ENCODE measurements at regions not wholly inside any gene's neighbourhood (a gene's known extent, or its start where the extent isn't known, plus 50 kb on each side); places are given as distances from the start of the nearest gene placed in this dataset.
A peak's percentile ranks its signal among the peaks of the same experiment; 100 is the strongest.

GRCh38 chr3:109210501-109210900 is 74.0 kb downstream of the C3orf85 start:
- no peak overlapping the region for H3K4me3 ChIP-seq (ENCODE audit: low read length, poor library complexity, severe bottlenecking)
- H3K9ac ChIP-seq (ENCODE audit: low read depth, low read length, poor library complexity, severe bottlenecking), result no peak overlapping the region
- no peaks in the 10 kb centered on the region for H3K79me2 ChIP-seq (ENCODE audit: insufficient read depth, low read length)
- no peaks in the 10 kb centered on the region for H3K9me3 ChIP-seq (ENCODE audit: insufficient read depth, low read depth, low read length)
- H3K4me1 ChIP-seq (ENCODE audit: insufficient read depth, low read length, poor library complexity, severe bottlenecking), result no peaks in the 10 kb centered on the region
- no peak overlapping the region for H2AFZ ChIP-seq (ENCODE audit: low read length)
- H3K4me2 ChIP-seq (ENCODE audit: low read depth, low read length, poor library complexity, severe bottlenecking), result no peak overlapping the region
- no peaks in the 10 kb centered on the region for H3F3A ChIP-seq (ENCODE audit: low read depth)
- no peaks in the 10 kb centered on the region for H3K9me2 ChIP-seq (replicated peaks; ENCODE audit: low read depth, low read length)
- no peaks in the 10 kb centered on the region for H4K20me1 ChIP-seq (ENCODE audit: insufficient read depth, low read length, poor library complexity, severe bottlenecking)
- H3K36me3 ChIP-seq (ENCODE audit: insufficient read depth, low read length), result no peaks in the 10 kb centered on the region
- H3K27me3 ChIP-seq (ENCODE audit: insufficient read depth, low read length, poor library complexity, severe bottlenecking), result no peaks in the 10 kb centered on the region
- TF ChIP-seq EZH2phosphoT487 (IDR thresholded peaks at IDR 0.05; ENCODE audit: borderline replicate concordance), result no peak
- no peak for TF ChIP-seq CTCF (conservative IDR thresholded peaks at IDR 0.05; ENCODE audit: low read length)

- no peaks in the 10 kb centered on the region for H3K36me3 ChIP-seq (ENCODE audit: insufficient read depth, low read length)
- no peaks in the 10 kb centered on the region for H4K20me1 ChIP-seq (ENCODE audit: insufficient read depth, low read length, poor library complexity, severe bottlenecking)
- no peaks in the 10 kb centered on the region for H3F3A ChIP-seq (ENCODE audit: low read depth)
- H3K9ac ChIP-seq (ENCODE audit: low read depth, low read length, poor library complexity, severe bottlenecking), result no peak overlapping the region
- no peaks in the 10 kb centered on the region for H3K79me2 ChIP-seq (ENCODE audit: insufficient read depth, low read length)
- H2AFZ ChIP-seq (ENCODE audit: low read length), result no peak overlapping the region; the same call in 1 of the 2 replicates
- no peaks in the 10 kb centered on the region for H3K9me2 ChIP-seq (replicated peaks; ENCODE audit: low read depth, low read length)
- TF ChIP-seq CTCF (conservative IDR thresholded peaks at IDR 0.05; ENCODE audit: low read length) (no peak), EZH2phosphoT487 (IDR thresholded peaks at IDR 0.05; ENCODE audit: borderline replicate concordance) (no peak)
- H3K27me3 ChIP-seq (ENCODE audit: insufficient read depth, low read length, poor library complexity, severe bottlenecking), result no peaks in the 10 kb centered on the region
- H3K9me3 ChIP-seq (ENCODE audit: insufficient read depth, low read depth, low read length), result no peaks in the 10 kb centered on the region
- H3K4me2 ChIP-seq (ENCODE audit: low read depth, low read length, poor library complexity, severe bottlenecking), result no peak overlapping the region
- H3K4me3 ChIP-seq (ENCODE audit: low read length, poor library complexity, severe bottlenecking), result no peak overlapping the region
- no peaks in the 10 kb centered on the region for H3K4me1 ChIP-seq (ENCODE audit: insufficient read depth, low read length, poor library complexity, severe bottlenecking)
Measured at GRCh38 chr3:109211941-109212340, 75.4 kb downstream of the C3orf85 start.

GRCh38 chr3:109213321-109213720 is 76.8 kb downstream of the C3orf85 start:
- H3F3A ChIP-seq (ENCODE audit: low read depth), result no peaks in the 10 kb centered on the region
- no peaks in the 10 kb centered on the region for H3K79me2 ChIP-seq (ENCODE audit: insufficient read depth, low read length)
- TF ChIP-seq CTCF (conservative IDR thresholded peaks at IDR 0.05; ENCODE audit: low read length) (no peak), EZH2phosphoT487 (IDR thresholded peaks at IDR 0.05; ENCODE audit: borderline replicate concordance) (no peak)
- H3K9ac ChIP-seq (ENCODE audit: low read depth, low read length, poor library complexity, severe bottlenecking), result no peak overlapping the region
- H3K9me2 ChIP-seq (replicated peaks; ENCODE audit: low read depth, low read length), result no peaks in the 10 kb centered on the region
- H3K27me3 ChIP-seq (ENCODE audit: insufficient read depth, low read length, poor library complexity, severe bottlenecking), result no peaks in the 10 kb centered on the region
- H3K36me3 ChIP-seq (ENCODE audit: insufficient read depth, low read length), result no peaks in the 10 kb centered on the region
- H4K20me1 ChIP-seq (ENCODE audit: insufficient read depth, low read length, poor library complexity, severe bottlenecking), result no peaks in the 10 kb centered on the region
- H3K4me3 ChIP-seq (ENCODE audit: low read length, poor library complexity, severe bottlenecking), result no peak overlapping the region
- H2AFZ ChIP-seq (ENCODE audit: low read length), result peak overlapping the region; percentile 47; the same call in 1 of the 2 replicates
- H3K9me3 ChIP-seq (ENCODE audit: insufficient read depth, low read depth, low read length), result no peaks in the 10 kb centered on the region
- H3K4me1 ChIP-seq (ENCODE audit: insufficient read depth, low read length, poor library complexity, severe bottlenecking), result no peaks in the 10 kb centered on the region
- H3K4me2 ChIP-seq (ENCODE audit: low read depth, low read length, poor library complexity, severe bottlenecking), result no peak overlapping the region
